PFSK-1 (cell line): ENCODE measurements at regions not wholly inside any gene's neighbourhood (a gene's known extent, or its start where the extent isn't known, plus 50 kb on each side); places are given as distances from the start of the nearest gene placed in this dataset.

Experiments
- POLR2AphosphoS5 ChIP-seq: IDR thresholded peaks from 2 replicates; pipeline ENCODE4 v1.6.1; 2012; ENCODE audit warnings: low read depth, mild to moderate bottlenecking, control low read depth, low read length, moderate library complexity
- SIN3A ChIP-seq: IDR thresholded peaks from 2 replicates; pipeline ENCODE4 v1.6.1; 2012; ENCODE audit warnings: mild to moderate bottlenecking, low read length, moderate library complexity, borderline replicate concordance; ENCODE audit not compliant: insufficient read depth
- TAF1 ChIP-seq: IDR thresholded peaks from 2 replicates; pipeline ENCODE4 v1.6.1; 2012; ENCODE audit warnings: low read length, control low read depth, borderline replicate concordance; ENCODE audit not compliant: insufficient read depth

GRCh38 chr1:70509996-70510876, 99.2 kb downstream of the CTH start:
- TF ChIP-seq TAF1 (no peak), SIN3A (no peak), POLR2AphosphoS5 (no peak)
